ENCODE measurements at regions not wholly inside any gene's neighbourhood (a gene's known extent, or its start where the extent isn't known, plus 50 kb on each side); places are given as distances from the start of the nearest gene placed in this dataset.
A peak's percentile ranks its signal among the peaks of the same experiment; 100 is the strongest.
"Not testable (repeated sequence)": the region's sequence is repeated elsewhere in the genome, so short reads cannot be mapped to it uniquely, and the experiment has no call there.

DNA sequence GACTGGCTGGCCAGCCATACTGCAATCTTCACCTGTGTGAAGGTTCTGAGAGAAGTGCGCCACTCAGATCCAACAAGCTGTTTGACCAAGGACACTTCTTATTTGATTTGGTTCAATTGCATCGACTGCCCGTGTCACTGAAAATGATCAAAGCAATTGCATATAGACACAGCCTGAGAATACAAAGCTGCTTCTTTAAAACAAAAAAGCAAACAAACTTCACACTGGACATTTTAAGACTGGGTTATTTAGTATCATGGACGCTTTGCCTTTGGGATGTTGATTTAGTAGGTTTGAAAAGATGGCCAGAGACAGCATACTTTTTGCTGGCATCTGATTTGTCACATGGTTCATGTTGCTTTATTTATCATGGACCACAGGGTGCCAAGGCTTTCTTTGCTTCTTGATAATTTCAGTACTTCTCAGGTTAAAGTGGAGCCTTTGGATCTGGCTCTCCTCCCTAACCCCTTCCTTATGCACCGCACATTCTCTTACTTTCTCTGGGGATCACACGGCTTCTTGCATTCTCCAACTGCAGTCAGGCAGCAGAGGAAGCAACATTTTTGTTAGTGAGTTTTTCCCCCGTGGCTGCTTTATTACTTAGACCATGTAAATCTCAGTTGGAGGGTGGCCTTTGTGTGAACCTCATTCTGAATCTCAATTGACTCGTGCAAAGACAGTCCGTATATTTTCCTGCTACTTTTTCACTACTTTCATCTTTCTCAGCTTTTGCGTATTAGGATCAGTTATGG is 151.0 kb downstream of the CD47 start:
- DNase-seq, result no peak

DNA sequence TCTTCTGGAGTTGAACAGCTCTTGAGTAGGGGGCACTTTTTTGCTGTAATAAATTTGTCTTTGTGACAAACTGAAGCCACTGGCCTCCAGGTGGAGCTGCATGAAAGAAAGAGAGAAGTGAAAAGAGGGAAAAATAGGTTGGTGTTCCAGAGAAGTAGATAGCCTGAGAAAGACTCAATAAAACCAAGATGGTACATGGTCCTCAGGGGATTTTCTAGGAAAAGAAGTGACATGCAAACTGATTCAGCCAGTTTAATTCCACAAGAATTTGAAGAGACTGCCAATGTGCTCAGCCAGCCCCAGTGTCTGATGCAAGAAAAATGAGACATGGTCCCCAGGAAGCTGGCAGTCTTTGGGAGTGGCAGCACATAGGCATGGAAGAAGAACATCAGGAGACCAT is 152.7 kb downstream of the CD47 start:
- no peak for DNase-seq

DNA sequence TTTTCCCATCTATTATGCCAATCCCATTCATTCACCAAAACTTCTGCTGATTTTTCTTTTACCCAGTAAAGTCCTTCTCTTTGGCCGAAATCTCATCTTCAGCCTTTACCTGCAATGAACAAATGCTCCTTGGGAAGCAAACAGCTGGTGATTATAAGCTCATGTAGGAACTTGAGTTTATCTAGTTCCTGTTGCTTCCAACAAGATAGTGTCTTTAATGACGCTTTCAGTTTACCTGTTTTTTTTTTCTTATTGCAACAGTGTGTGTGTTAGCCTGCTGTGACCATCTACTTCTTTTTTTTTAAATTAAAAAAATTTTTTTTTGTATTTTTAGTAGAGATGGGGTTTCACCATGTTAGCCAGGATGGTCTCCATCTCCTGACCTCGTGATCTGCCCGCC is 156.0 kb downstream of the CD47 start:
- no peak for DNase-seq

DNA sequence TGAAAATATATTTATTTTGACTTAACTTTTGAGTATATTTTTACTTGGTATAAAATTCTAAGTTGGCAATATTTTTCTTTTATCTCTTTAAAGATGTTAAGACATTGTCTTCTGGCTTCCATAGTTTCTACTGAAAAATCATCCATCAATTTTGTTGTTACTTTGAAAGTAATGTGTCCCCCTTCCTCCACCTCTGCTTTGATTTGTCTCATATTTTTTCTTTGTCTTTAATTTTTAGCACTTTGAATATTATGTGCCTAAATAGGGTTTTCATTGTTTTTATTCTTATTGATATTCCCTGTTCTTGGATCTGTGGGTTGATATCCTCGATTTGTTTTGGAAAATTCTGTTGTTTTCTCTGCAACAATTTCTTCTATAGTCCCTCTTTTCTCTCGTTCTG is 157.4 kb downstream of the CD47 start:
- DNase-seq, result no peak

DNA sequence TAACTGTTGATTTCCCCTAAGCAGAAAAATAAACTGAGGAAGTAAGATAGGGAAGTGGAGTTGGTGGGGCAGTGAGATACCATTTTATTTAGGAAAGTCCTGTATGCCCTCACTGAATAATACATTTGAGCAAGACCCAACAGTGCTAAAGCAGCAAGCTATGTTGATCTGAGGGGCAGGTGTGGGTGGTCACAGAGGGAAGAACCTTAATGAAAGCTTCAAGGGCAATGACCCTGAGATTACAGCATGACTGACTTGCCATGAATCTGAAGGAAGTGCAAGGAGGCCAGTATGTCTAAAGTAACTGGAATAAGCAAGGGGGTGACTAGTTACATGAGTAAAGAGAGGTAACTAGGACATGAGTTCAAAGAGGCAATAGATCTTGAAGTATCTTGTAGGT is 159.5 kb downstream of the CD47 start:
- DNase-seq, result no peak

DNA sequence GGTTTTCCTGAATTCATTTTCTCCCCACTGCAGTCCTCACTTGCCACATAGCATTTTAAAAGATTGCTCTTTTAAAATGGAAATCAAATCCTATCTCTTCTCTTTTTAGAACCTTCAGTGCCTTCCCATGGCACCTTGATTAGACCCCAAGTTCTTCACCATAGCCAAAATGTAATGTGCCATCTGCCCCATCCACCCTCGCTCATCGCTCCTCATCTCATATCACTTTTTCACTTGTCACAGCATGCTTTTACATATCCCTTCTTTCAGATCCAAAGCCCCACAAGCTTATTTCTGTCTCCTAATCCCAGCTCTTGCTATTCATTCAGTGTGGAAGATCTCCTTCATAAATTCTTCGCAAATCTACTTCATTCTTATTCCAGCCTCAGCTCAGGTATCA is 161.7 kb downstream of the CD47 start:
- no peak for DNase-seq

DNA sequence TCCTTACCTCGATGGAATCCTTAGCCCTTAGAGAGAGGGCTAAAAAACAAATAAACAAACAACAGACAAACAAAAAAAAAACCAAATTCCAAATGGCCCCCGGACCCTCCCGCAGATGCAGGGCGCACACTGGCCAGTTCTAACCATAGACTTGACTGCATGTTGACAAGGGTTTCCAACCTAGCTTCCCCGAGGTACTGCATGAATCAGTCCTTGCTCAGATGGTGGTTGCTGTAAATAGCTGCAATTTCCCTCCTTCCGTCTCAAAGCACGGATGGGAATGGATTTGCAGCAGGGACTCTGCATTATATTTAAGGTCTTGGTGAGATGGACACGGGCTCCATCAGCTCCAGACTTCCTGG is 162.8 kb downstream of the CD47 start:
- peak; percentile 7 for DNase-seq

DNA sequence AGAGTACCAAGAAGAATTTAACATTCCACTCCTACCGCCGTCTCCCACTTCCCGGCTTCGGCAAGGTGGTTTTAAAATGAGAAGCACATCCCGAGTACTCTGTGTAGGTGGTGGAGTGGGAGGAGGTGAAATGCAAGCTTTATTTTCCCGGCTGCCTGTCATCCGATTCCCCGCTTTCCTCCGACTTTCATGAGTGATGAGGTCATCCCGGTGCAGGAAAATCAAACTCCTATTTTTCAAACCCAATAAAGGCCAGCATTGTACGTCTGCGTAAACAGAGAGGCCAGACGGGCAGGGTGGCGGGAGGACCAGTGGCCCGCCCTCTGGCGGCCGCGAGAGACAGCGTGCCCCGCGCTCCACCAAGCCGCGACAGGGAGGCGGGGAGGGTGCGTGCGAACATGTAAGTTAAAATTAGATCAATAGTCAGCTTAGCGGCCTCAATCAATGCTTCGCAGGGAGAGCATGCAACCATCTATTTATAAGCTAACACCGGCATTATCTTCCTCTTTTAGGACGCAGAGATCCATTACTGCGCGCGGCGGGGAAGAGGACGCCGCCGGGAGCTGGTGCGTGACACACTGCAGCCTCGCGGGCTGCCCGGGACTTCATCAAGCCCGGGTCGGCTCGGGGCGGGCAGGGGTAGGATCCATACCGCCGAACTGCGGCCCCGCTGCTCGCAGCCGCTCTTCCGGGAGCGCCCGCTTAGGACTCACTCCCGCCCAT is 163.3 kb downstream of the CD47 start:
- DNase-seq, result peak; percentile 49

DNA sequence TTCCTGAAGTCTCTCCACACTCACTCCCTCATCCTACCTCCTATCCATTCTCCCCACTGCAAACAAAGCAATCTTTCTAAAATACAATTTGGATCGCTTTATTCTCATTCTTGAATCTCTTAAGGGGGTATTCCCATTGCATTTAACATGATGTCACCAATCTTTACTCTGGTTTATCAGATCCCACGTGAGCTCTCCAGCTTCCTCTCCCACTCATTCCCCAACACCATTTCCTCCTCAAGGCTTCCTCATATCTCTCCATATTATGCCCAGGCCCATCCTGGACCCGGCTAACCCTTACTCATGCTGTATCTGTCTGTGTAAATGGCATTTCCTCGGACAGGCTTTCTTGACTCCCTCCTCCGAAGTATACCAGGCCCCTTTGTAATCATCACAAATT is 165.0 kb downstream of the CD47 start:
- DNase-seq, result no peak

DNA sequence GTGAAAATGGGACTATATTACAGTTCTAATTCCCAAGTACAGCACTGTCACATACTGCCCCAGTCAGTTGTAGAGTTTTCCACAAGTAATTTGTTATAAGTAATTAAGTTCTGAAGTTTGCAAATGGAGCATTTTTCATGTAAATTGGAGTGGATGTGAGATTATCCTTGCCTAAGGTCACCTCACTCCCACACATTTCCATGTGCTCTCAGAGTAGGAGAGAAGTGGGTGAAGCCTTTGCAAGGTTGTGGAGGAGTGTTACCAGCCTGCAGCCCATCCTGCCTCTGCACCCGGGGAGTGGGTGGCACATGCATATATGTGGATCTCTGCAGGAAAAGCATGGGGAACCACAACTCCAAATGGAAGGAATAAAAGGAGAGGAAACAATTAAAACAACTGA is 169.8 kb downstream of the CD47 start:
- no peak for DNase-seq

DNA sequence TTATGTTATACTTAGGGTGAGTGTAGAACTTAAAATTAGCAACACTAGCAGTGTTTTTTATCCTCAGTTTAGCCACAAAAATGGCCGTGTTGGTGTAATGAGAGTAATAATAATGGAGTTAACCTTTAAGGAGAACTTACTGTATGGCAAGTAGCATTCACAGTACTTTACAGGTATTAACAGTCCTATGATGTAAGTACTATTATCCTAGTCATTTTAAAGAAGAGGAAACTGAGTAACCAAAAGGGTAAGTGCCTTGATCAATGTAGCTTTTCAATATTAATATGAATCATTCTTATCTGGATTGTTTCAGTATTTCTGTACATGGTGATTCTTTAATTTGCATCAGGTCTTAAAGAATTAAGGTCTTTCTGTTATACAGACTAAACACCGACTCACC is 170.3 kb downstream of the CD47 start:
- DNase-seq, result no peak

DNA sequence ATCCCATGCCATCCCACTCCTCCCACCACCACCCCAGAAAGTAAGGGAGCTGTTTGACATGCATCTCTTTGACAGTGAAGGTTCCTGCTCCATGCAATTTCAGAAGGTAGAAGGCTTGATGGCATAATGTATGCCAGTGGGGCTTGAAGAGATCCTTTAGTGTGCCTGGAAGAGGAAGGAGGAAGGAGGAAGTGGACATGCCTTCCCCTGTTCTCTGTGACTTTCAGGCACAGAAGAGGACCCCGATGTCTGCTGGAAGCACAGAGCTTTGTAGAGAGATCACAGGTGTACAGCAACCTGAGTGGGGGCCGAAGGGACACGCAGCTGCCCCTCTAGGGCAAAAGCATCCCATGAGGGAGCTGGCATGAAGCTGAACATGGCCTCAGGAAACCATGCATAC is 171.6 kb downstream of the CD47 start:
- DNase-seq, result no peak

DNA sequence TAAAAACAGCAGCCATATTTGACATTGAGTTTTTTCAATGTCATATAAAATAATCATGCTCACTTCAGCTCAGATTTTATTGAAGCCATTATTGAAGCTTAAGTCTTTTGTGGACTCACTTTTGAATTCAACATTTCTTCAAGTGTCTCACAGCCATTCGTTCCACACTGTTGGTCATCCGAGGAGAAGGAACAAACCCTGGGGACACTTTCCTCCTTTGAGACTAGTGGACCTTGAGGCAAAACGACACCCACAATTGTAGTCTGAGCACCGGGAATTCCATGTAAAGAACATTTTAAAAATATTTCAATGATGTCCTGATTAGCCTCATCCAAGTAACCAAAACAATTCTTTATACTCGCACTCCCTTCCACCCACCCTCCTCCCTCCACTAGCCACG is 174.7 kb downstream of the CD47 start:
- DNase-seq, result no peak

DNA sequence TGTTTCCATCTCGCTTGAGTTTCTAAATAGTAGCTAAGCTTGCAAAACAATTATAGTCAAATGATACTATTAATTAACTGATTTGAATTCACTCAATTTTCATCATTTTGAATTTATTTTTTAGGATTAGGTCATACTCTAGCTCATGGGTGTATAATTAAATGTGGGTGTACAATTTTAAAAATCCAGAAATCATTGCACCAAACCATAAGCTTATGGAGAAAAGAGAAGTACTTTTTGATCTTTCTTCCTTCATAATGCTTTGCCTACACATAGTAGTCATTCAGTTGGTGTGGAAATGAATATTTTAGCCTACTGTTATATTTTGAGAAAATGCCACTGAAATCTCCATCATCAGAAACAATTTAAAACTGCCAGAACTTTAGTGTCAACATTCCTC is 175.1 kb downstream of the CD47 start:
- no peak for DNase-seq

DNA sequence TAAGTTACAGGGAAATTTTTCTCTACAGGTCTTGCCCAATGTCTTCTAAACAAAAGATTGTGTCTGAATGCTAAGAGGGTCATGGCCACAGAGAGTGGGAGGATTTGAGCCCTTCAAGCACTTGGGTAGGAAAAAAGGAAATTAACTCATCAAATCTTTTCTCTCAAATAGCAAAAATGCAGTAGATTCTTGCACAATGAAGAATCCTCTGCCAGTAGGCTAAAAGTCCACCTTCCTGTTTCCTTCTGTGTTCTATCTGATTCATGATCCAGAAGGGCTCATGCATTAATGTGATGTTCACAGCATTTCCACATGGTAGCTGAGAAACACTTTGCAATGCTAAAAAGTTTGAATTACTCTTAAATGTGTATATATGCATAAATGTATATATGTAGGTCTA is 177.1 kb downstream of the CD47 start:
- DNase-seq, result no peak

DNA sequence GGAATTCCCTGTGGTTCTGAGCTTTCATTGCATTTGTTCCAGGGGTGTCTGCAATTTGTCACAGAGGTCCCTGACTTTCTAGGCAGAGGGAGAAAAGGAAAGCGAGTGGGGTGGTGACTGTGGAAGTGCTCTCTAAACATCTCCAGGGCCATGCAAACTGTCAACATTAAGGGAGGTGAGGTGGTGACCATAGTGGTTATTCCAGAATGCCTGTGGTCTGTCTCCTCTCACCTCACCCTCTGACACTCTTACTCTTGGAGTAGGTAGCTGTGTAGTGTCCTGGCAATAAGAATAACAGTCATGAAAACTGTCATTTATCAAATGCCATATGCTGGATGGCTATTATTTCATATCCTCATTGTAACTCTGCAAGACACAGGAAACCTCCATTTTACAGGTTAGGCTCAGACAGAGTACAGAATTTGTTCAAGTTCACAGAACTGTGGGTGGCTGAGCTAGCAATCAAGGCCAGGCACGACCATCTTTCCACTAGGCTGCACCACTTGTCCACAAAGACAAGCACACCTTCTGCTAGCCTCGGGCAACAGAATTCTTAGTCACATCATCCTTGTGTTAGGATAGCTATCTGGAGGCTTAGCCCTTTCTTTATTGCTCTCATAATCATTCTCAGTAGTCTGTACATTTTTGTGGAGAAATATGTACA is 179.4 kb downstream of the CD47 start:
- no peak for DNase-seq

DNA sequence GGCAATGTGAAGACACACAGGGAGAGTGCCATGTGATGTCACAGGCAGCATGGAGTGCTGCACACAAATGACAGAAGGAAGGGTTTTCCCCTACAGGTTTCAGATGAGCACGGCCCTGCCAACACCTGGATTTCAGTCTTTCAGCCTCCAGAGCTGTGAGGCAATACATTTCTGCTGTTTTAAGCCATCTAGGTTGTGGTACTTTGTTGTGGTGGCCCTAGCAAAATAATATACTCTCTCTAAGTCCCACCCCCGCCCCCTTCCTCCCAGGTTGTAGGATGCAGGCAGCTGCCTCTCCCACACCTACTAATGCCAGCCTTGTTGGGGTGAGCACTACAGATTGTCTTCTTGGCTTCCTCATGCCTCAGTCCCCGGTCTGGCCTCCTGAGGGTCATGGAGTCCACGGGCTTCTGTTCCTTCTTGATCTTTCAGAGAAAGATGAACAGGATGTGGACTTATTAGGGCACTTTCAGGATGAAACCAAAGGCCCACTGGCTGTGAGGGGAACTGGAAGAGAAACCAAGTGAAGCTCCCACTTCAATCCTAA is 180.0 kb downstream of the CD47 start:
- no peak for DNase-seq

DNA sequence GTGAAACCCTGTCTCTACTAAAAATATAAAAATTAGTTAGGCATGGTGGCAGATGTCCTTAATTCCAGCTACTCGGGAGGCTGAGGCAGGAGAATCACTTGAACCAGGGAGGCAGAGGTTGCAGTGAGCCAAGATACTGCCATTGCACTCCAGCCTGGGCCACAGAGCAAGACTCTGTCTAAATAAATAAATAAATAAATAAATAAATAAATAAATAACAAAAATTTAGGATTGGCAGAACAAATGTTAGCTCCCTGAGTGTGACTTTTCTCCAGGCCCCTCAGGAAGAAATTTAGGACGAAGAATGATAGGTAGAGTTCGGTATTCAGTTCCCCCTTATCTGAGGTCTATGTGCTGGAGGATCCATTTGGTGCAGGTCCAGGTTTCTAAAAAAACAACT is 181.2 kb downstream of the CD47 start:
- not testable (repeated sequence) for DNase-seq

DNA sequence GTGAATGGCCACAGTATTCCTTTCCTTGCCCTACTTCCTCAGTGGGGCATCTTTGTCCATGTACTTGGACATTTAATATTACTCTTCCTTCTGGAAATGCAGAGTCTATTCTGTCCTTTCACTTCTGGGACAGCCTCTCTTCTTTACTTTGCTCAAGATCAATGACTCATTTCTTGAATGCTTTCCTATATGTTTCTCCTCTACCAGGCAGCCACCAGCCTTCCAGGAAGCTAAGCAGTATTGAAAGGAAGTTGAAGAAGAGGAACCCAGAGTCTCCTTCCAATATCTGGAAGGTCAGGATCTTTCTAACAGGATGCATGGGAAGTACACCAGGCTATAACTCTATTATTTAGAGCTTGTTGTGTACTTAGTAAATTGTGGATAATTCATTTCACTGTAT is 182.8 kb downstream of the CD47 start:
- DNase-seq, result no peak

DNA sequence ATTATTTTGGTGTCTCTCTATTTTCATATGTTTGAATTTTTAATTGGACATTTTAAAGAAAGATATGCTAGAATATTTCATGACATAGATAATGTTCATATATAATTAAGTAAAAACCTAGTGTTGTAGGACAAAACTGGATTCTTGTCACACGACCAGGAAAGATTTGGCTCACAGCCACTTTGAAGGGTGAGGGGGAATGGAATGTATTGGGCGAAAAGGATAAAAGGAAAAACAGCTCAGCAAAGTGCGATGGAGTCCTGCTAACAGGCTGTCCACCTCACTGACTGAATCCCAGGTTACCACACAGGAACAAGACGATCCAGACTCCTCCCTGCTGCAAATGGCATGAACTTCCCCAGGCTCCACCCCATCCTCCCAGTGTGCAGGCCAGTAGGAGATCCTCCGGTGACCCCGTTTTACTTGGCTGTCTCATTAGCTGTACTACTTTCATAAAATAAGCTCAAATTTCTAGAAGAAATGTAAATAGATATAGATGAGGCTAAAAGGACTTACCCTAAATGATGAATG is 186.2 kb downstream of the CD47 start:
- DNase-seq, result no peak

DNA sequence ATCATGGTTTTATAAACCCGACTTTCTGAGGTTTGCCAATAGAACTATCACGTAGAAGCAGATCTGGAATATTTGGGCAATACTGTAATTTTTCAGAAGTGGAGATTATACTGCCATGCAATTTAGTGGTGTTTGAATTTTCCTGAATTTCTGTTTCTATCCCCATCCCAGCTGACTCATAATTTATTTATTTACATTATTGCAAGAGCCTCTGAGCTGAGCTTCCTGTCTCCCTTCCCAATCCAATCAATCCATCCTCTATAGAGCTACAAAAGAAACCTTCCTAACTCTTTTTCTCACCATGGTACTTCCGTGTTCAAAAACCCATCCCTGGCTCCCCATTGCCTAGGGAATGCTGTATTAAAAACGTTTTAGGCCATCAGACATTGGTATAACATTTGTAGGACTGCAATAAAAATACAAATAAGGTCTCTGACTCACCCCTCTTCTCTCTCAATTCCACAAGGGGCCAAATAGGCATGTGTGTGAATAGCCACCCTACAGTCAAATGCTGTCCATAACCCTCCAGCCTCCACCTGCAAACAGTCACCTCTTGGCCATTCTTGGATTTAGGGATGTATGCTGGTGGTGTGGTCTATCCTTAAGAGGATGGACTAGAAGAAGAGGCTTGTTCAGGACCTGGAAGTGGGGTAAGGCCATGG is 190.7 kb downstream of the CD47 start:
- no peak for DNase-seq

DNA sequence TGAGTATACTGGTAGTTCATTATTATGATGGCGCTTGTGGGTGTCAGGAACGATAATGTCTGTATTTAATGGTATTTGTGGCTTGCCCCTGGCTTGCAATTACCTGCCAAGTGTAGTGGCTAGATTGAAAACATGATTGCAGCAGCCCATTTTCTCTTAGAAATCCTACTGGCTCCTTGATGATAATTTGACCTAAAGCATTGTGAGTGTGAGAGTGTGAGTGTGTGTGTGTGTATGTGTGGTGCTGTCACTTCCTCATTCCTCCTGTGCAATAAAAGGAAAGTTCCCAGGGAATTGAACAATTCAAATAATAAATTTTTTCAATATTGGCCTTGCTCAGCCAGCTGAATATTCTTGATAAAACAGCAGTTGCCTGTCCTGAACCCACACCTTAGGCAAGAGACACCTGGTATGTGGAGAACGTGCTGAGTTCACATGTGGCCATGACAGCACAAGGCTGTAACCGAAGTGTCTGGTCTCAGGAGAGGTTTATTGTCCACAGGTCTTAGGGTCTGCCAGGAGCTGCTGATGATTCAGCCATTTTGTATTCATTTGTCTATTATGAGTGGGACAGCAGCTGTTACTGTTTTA is 193.3 kb downstream of the CD47 start:
- no peak for DNase-seq

DNA sequence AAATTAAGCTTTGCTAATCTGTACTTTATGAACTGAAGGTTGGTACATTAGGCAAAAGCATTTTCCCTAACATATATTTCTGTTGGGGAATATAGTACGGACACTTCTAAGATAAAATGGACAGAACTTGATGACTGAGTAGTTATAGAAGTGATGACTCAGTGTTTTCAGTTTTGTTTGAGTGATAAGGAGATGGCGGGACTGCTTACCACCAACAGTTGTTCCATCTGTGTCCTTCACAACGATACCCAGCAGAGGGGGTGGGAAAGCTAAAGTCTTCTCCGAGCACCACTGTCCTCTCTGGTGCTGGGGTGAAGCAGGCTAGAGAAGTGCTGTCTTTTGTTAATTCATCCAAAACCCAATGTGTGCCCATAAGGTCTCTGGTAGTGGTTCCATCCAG is 195.8 kb downstream of the CD47 start:
- DNase-seq, result no peak
